Smooth muscle cell (in vitro differentiated cells): ENCODE measurements at regions not wholly inside any gene's neighbourhood (a gene's known extent, or its start where the extent isn't known, plus 50 kb on each side); places are given as distances from the start of the nearest gene placed in this dataset.
"Not testable (repeated sequence)": the region's sequence is repeated elsewhere in the genome, so short reads cannot be mapped to it uniquely, and the experiment has no call there.

Experiments used
- DNase-seq: peaks from one replicate; lab custom pipeline; 2025; ENCODE audit not compliant: unreplicated experiment; lab: John Stamatoyannopoulos, UW
- H2AFZ ChIP-seq: fragments of 200-600 bp; sonication (generic); 2 replicates; pipeline ENCODE4 v1.6.0; 2016; ENCODE audit warnings: antibody characterized with exemption, low read depth, mild to moderate bottlenecking
- H3F3A ChIP-seq: fragments of 200-600 bp; sonication (generic); 2 replicates; pipeline ENCODE4 v1.6.0; 2017; ENCODE audit warnings: antibody characterized with exemption, low read depth
- H3K27ac ChIP-seq: fragments of 200-600 bp; sonication (generic); 2 replicates; pipeline ENCODE4 v1.5.1; 2016; ENCODE audit warnings: low read depth, mild to moderate bottlenecking
- H3K27me3 ChIP-seq: fragments of 200-600 bp; sonication (generic); 2 replicates; pipeline ENCODE4 v1.6.1; 2016; ENCODE audit warnings: low read depth, mild to moderate bottlenecking
- H3K36me3 ChIP-seq: fragments of 200-600 bp; sonication (generic); 2 replicates; pipeline ENCODE4 v1.5.1; 2016; ENCODE audit warnings: low read depth
- H3K4me1 ChIP-seq: fragments of 200-600 bp; sonication (generic); 2 replicates; pipeline ENCODE4 v1.5.1; 2016; ENCODE audit warnings: low read depth
- H3K4me2 ChIP-seq: fragments of 200-600 bp; sonication (generic); 2 replicates; pipeline ENCODE4 v1.6.0; 2016; ENCODE audit warnings: mild to moderate bottlenecking
- H3K4me3 ChIP-seq: fragments of 200-600 bp; sonication (generic); 2 replicates; pipeline ENCODE4 v1.5.1; 2016; ENCODE audit warnings: mild to moderate bottlenecking
- H3K79me2 ChIP-seq: fragments of 200-600 bp; sonication (generic); 2 replicates; pipeline ENCODE4 v1.6.0; 2016; ENCODE audit warnings: low read depth, mild to moderate bottlenecking
- H3K9ac ChIP-seq: fragments of 200-600 bp; sonication (generic); 2 replicates; pipeline ENCODE4 v1.6.0; 2016; ENCODE audit warnings: low read depth
- H3K9me3 ChIP-seq: fragments of 200-600 bp; sonication (generic); replicated peaks from 2 replicates; pipeline ENCODE4 v1.5.1; 2016; ENCODE audit warnings: low read depth
- H4K20me1 ChIP-seq: fragments of 200-600 bp; sonication (generic); 2 replicates; pipeline ENCODE4 v1.6.0; 2016; ENCODE audit warnings: low read depth
- WGBS: methylation state at CpG from one replicate; pipeline ENCODE4 v1.1.7; 2016; ENCODE audit warnings: low lambda C conversion rate; 5-methylcytosine and 5-hydroxymethylcytosine counted together
- TF ChIP-seq, protein P1 (sequence below): fragments of 200-600 bp; sonication (generic); IDR thresholded peaks from 2 replicates; pipeline ENCODE4 v1.5.1; 2017; ENCODE audit warnings: borderline replicate concordance, mild to moderate bottlenecking, antibody characterized with exemption; ENCODE audit not compliant: insufficient read depth, poor library complexity, severe bottlenecking

DNA sequence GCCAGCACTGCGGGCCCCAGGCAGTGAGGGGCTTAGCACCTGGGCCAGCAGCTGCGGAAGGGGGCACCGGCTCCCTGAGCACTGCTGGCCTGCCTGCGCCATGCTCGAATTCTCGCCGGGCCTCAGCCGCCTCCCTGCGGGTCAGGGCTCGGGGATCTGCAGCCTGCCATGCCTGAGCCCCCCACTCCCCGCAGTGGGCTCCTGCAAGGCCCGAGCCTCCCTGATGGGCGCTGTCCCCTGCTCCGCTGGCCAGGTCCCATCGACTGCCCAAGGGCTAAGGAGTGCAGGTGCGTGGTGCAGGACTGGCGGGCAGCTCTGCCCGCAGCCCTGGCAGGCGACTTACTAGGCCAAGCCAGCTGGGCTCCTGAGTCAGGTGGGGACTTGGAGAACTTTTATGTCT, 133.3 kb upstream of the LMNTD1 start:
- Histone ChIP-seq H3K79me2 (no peaks in the 10 kb centered on the region), H3K9ac (no peak overlapping the region), H2AFZ (no peak overlapping the region), H3K9me3 (no peaks in the 10 kb centered on the region), H3K4me1 (no peaks in the 10 kb centered on the region), H3K27me3 (no peaks in the 10 kb centered on the region), H3K36me3 (no peaks in the 10 kb centered on the region), H3K4me3 (no peak overlapping the region), H3K27ac (no peak overlapping the region), H3F3A (no peaks in the 10 kb centered on the region), H3K4me2 (no peak overlapping the region), H4K20me1 (no peaks in the 10 kb centered on the region)
- TF ChIP-seq, protein P1, sequence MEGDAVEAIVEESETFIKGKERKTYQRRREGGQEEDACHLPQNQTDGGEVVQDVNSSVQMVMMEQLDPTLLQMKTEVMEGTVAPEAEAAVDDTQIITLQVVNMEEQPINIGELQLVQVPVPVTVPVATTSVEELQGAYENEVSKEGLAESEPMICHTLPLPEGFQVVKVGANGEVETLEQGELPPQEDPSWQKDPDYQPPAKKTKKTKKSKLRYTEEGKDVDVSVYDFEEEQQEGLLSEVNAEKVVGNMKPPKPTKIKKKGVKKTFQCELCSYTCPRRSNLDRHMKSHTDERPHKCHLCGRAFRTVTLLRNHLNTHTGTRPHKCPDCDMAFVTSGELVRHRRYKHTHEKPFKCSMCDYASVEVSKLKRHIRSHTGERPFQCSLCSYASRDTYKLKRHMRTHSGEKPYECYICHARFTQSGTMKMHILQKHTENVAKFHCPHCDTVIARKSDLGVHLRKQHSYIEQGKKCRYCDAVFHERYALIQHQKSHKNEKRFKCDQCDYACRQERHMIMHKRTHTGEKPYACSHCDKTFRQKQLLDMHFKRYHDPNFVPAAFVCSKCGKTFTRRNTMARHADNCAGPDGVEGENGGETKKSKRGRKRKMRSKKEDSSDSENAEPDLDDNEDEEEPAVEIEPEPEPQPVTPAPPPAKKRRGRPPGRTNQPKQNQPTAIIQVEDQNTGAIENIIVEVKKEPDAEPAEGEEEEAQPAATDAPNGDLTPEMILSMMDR = no peak
- WGBS = 96% methylated on average over 19 of the region's 19 CpGs
- no peak for DNase-seq

GRCh38 chr12:25687226-25687625, 134.1 kb upstream of the LMNTD1 start:
- Histone ChIP-seq H3F3A (no peaks in the 10 kb centered on the region), H3K27me3 (no peaks in the 10 kb centered on the region)

GRCh38 chr12:25688851-25689250, 135.8 kb upstream of the LMNTD1 start:
- not testable (repeated sequence) for H3K9ac ChIP-seq, H3K27me3 ChIP-seq, H2AFZ ChIP-seq, H3K4me2 ChIP-seq, H3K79me2 ChIP-seq, DNase-seq, H4K20me1 ChIP-seq, H3K9me3 ChIP-seq, H3K36me3 ChIP-seq, H3F3A ChIP-seq, H3K27ac ChIP-seq, H3K4me3 ChIP-seq, H3K4me1 ChIP-seq
- 93% methylated on average over 9 of the region's 9 CpGs for WGBS

More at GRCh38 chr12:25687226-25687625, 134.1 kb upstream of the LMNTD1 start:
- Histone ChIP-seq H3K79me2 (no peaks in the 10 kb centered on the region), H3K27ac (no peak overlapping the region), H3K9ac (no peak overlapping the region), H3K9me3 (no peaks in the 10 kb centered on the region), H3K4me3 (no peak overlapping the region), H3K36me3 (no peaks in the 10 kb centered on the region), H3K4me1 (no peaks in the 10 kb centered on the region), H4K20me1 (no peaks in the 10 kb centered on the region), H2AFZ (no peak overlapping the region), H3K4me2 (no peak overlapping the region)
- TF ChIP-seq, protein P1 = no peak
- DNase-seq = no peak
- 83% methylated on average over 6 of the region's 6 CpGs for whole genome bisulfite sequencing

GRCh38 chr12:25689996-25690501, 137.0 kb upstream of the LMNTD1 start:
- Histone ChIP-seq H3K4me3 (no peak overlapping the region), H3K79me2 (no peaks in the 10 kb centered on the region), H3K27ac (no peak overlapping the region), H4K20me1 (no peaks in the 10 kb centered on the region), H3K4me2 (no peak overlapping the region), H3F3A (peaks cover 4% of the 10 kb centered on the region), H3K36me3 (no peaks in the 10 kb centered on the region), H3K9ac (no peak overlapping the region), H3K27me3 (no peaks in the 10 kb centered on the region), H3K4me1 (peaks cover 10% of the 10 kb centered on the region), H2AFZ (no peak overlapping the region), H3K9me3 (no peaks in the 10 kb centered on the region)
- DNase-seq = no peak
- 72% methylated on average over 5 of the region's 5 CpGs for WGBS
- TF ChIP-seq, protein P1 = no peak
